LHCN-M2 (cell line): ENCODE measurements at regions not wholly inside any gene's neighbourhood (a gene's known extent, or its start where the extent isn't known, plus 50 kb on each side); places are given as distances from the start of the nearest gene placed in this dataset.

Experiments
- DNase-seq: peaks from one replicate; pipeline ENCODE4 v3.0.0-alpha.2; 2012; ENCODE audit warnings: low read depth

GRCh38 chr2:48137829-48138228, 176.7 kb upstream of the FOXN2 start:
- DNase-seq: no peak

- no peak for DNase-seq
Observed at GRCh38 chr2:48138898-48139297, 175.6 kb upstream of the FOXN2 start.

- DNase-seq: no peak
Observed at GRCh38 chr2:48140586-48140985, 173.9 kb upstream of the FOXN2 start.

GRCh38 chr2:48144777-48145176, 169.7 kb upstream of the FOXN2 start:
- peak; percentile 8 for DNase-seq

- DNase-seq: no peak
Observed at GRCh38 chr2:48145845-48146452, 168.5 kb upstream of the FOXN2 start.

- DNase-seq: no peak
Observed at GRCh38 chr2:48146552-48146951, 167.9 kb upstream of the FOXN2 start.

- no peak for DNase-seq
Observed at GRCh38 chr2:48147719-48148118, 166.8 kb upstream of the FOXN2 start.

- peak; percentile 7 for DNase-seq
Observed at GRCh38 chr2:48148841-48149430, 165.5 kb upstream of the FOXN2 start.

GRCh38 chr2:48157150-48157549, 157.3 kb upstream of the FOXN2 start:
- no peak for DNase-seq

GRCh38 chr2:48161628-48162027, 152.9 kb upstream of the FOXN2 start:
- no peak for DNase-seq

- no peak for DNase-seq
Observed at GRCh38 chr2:48162742-48163141, 151.7 kb upstream of the FOXN2 start.

- DNase-seq: no peak
Observed at GRCh38 chr2:48165070-48165753, 149.3 kb upstream of the FOXN2 start.

- DNase-seq: no peak
Observed at GRCh38 chr2:48169141-48169592, 145.3 kb upstream of the FOXN2 start.

- no peak for DNase-seq
Observed at GRCh38 chr2:48170281-48170680, 144.2 kb upstream of the FOXN2 start.

- DNase-seq: no peak
Observed at GRCh38 chr2:48173141-48173540, 141.3 kb upstream of the FOXN2 start.

- no peak for DNase-seq
Observed at GRCh38 chr2:48174503-48174902, 140.0 kb upstream of the FOXN2 start.

- DNase-seq: peak; percentile 70
Observed at GRCh38 chr2:48175254-48175653, 139.2 kb upstream of the FOXN2 start.

- no peak for DNase-seq
Observed at GRCh38 chr2:48175656-48176055, 138.8 kb upstream of the FOXN2 start.

- no peak for DNase-seq
Observed at GRCh38 chr2:48176876-48177275, 137.6 kb upstream of the FOXN2 start.

- DNase-seq: no peak
Observed at GRCh38 chr2:48178611-48179010, 135.9 kb upstream of the FOXN2 start.

GRCh38 chr2:48180557-48180956, 133.9 kb upstream of the FOXN2 start:
- DNase-seq: no peak

GRCh38 chr2:48183276-48183675, 131.2 kb upstream of the FOXN2 start:
- no peak for DNase-seq

GRCh38 chr2:48183991-48184390, 130.5 kb upstream of the FOXN2 start:
- peak; percentile 22 for DNase-seq
